ENCODE measurements at regions not wholly inside any gene's neighbourhood (a gene's known extent, or its start where the extent isn't known, plus 50 kb on each side); places are given as distances from the start of the nearest gene placed in this dataset.

- no peak for DNase-seq (ENCODE audit: low spot score in 2 of 2, unreplicated experiment in 2 of 2)
These were observed 1509.2 kb downstream of the CDH11 start for GRCh38 chr16:63612462-63613227.

GRCh38 chr16:63606778-63607177 lies 1515.1 kb downstream of the CDH11 start:
- Mint-ChIP-seq H3K4me3 (no peak overlapping the region), H3K4me1 (no peaks in the 10 kb centered on the region), H3K27me3 (ENCODE audit: low read depth) (peaks cover 13% of the 10 kb centered on the region), H3K27ac (no peak overlapping the region), H3K36me3 (no peaks in the 10 kb centered on the region), H3K9me3 (peaks cover 15% of the 10 kb centered on the region)
- no peak for TF ChIP-seq CTCF (IDR thresholded peaks at IDR 0.05; ENCODE audit: unreplicated experiment)
- DNase-seq (ENCODE audit: low spot score in 2 of 2, unreplicated experiment in 2 of 2), result no peak

More at GRCh38 chr16:63612462-63613227, 1509.2 kb downstream of the CDH11 start:
- TF ChIP-seq CTCF (IDR thresholded peaks at IDR 0.05; ENCODE audit: unreplicated experiment), result no peak
- Mint-ChIP-seq H3K27me3 (ENCODE audit: low read depth) (peaks cover 1% of the 10 kb centered on the region), H3K4me1 (no peaks in the 10 kb centered on the region), H3K9me3 (peaks cover 22% of the 10 kb centered on the region), H3K27ac (no peak overlapping the region), H3K36me3 (no peaks in the 10 kb centered on the region), H3K4me3 (no peak overlapping the region)

GRCh38 chr16:63602206-63602927 lies 1519.5 kb downstream of the CDH11 start:
- Mint-ChIP-seq H3K36me3 (no peaks in the 10 kb centered on the region), H3K27ac (no peak overlapping the region), H3K4me3 (no peak overlapping the region), H3K9me3 (peaks cover 3% of the 10 kb centered on the region), H3K4me1 (no peaks in the 10 kb centered on the region), H3K27me3 (ENCODE audit: low read depth) (peaks cover 19% of the 10 kb centered on the region)
- DNase-seq (ENCODE audit: low spot score in 2 of 2, unreplicated experiment in 2 of 2), result no peak
- no peak for TF ChIP-seq CTCF (IDR thresholded peaks at IDR 0.05; ENCODE audit: unreplicated experiment)

- TF ChIP-seq CTCF (IDR thresholded peaks at IDR 0.05; ENCODE audit: unreplicated experiment), result no peak
- Mint-ChIP-seq H3K4me3 (no peak overlapping the region), H3K9me3 (no peaks in the 10 kb centered on the region), H3K27me3 (ENCODE audit: low read depth) (peaks cover 6% of the 10 kb centered on the region), H3K36me3 (no peaks in the 10 kb centered on the region), H3K27ac (no peak overlapping the region), H3K4me1 (no peaks in the 10 kb centered on the region)
- DNase-seq (ENCODE audit: low spot score in 2 of 2, unreplicated experiment in 2 of 2), result no peak
These were observed 1525.1 kb downstream of the CDH11 start for GRCh38 chr16:63596716-63597115.

- Mint-ChIP-seq H3K4me3 (no peak overlapping the region), H3K4me1 (no peaks in the 10 kb centered on the region), H3K36me3 (no peaks in the 10 kb centered on the region), H3K27me3 (ENCODE audit: low read depth) (no peaks in the 10 kb centered on the region), H3K27ac (no peak overlapping the region), H3K9me3 (no peaks in the 10 kb centered on the region)
- TF ChIP-seq CTCF (IDR thresholded peaks at IDR 0.05; ENCODE audit: unreplicated experiment), result no peak
- DNase-seq (ENCODE audit: low spot score in 2 of 2, unreplicated experiment in 2 of 2), result no peak
These were observed 1529.0 kb downstream of the CDH11 start for GRCh38 chr16:63592852-63593251.

Measured in mesothelial cell of epicardium (in vitro differentiated cells).